Lower leg skin (tissue), 3 donors: ENCODE measurements at regions not wholly inside any gene's neighbourhood (a gene's known extent, or its start where the extent isn't known, plus 50 kb on each side); places are given as distances from the start of the nearest gene placed in this dataset.
"Not testable (repeated sequence)": the region's sequence is repeated elsewhere in the genome, so short reads cannot be mapped to it uniquely, and the experiment has no call there.

ENCODE experiments used
- POLR2A ChIP-seq, 2 donors: fragments of 450-650 bp; IDR thresholded peaks; one replicate each; pipeline ENCODE4 v1.6.1; 2016 to 2017; ENCODE audit warnings: antibody characterized with exemption in 2 of 2, mild to moderate bottlenecking in 1 of 2, moderate library complexity in 1 of 2
- TF ChIP-seq, protein P1 (sequence below), 3 donors: fragments of 450-650 bp; IDR thresholded peaks; one replicate each; pipeline ENCODE4 v1.5.1; 2016; ENCODE audit warnings: antibody characterized with exemption in 3 of 3, mild to moderate bottlenecking in 3 of 3, moderate library complexity in 2 of 3

- TF ChIP-seq, protein P1, sequence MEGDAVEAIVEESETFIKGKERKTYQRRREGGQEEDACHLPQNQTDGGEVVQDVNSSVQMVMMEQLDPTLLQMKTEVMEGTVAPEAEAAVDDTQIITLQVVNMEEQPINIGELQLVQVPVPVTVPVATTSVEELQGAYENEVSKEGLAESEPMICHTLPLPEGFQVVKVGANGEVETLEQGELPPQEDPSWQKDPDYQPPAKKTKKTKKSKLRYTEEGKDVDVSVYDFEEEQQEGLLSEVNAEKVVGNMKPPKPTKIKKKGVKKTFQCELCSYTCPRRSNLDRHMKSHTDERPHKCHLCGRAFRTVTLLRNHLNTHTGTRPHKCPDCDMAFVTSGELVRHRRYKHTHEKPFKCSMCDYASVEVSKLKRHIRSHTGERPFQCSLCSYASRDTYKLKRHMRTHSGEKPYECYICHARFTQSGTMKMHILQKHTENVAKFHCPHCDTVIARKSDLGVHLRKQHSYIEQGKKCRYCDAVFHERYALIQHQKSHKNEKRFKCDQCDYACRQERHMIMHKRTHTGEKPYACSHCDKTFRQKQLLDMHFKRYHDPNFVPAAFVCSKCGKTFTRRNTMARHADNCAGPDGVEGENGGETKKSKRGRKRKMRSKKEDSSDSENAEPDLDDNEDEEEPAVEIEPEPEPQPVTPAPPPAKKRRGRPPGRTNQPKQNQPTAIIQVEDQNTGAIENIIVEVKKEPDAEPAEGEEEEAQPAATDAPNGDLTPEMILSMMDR (IDR thresholded peaks at IDR 0.05): not testable (repeated sequence)
- not testable (repeated sequence) for TF ChIP-seq POLR2A (IDR thresholded peaks at IDR 0.05)
Observed at GRCh38 chr14:22281447-22281874, 307.6 kb downstream of the DAD1 start.
